GM10266 (cell line): ENCODE measurements at regions not wholly inside any gene's neighbourhood (a gene's known extent, or its start where the extent isn't known, plus 50 kb on each side); places are given as distances from the start of the nearest gene placed in this dataset.

Experiments
- DNase-seq: peaks from one replicate; pipeline ENCODE4 v3.0.0; 2012; ENCODE audit errors: extremely low spot score
- TF ChIP-seq, protein P1 (sequence below): IDR thresholded peaks from 2 replicates; pipeline ENCODE4 v1.5.1; 2012; ENCODE audit warnings: mild to moderate bottlenecking, low read depth; ENCODE audit not compliant: control insufficient read depth, insufficient read depth; ENCODE audit errors: missing control alignments

DNA sequence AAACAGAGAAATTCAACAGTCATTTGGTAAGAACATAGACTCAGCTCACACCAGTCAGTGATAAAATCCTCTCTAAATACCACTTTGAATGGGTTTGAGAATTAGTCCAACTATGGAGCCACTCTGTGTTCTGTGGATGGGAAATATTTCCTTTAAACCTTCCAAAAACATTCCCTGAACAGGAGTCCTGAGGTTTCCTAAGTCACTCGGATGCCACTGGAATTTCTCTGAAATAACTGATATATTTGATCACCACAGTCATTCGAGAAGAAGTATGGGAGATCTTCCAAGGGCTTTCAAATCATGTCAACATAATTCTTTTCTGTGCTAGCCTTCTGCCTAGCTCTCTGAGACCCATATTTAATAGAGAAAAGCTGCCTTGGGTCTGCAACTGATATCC is 958.6 kb downstream of the STIM2 start:
- TF ChIP-seq, protein P1, sequence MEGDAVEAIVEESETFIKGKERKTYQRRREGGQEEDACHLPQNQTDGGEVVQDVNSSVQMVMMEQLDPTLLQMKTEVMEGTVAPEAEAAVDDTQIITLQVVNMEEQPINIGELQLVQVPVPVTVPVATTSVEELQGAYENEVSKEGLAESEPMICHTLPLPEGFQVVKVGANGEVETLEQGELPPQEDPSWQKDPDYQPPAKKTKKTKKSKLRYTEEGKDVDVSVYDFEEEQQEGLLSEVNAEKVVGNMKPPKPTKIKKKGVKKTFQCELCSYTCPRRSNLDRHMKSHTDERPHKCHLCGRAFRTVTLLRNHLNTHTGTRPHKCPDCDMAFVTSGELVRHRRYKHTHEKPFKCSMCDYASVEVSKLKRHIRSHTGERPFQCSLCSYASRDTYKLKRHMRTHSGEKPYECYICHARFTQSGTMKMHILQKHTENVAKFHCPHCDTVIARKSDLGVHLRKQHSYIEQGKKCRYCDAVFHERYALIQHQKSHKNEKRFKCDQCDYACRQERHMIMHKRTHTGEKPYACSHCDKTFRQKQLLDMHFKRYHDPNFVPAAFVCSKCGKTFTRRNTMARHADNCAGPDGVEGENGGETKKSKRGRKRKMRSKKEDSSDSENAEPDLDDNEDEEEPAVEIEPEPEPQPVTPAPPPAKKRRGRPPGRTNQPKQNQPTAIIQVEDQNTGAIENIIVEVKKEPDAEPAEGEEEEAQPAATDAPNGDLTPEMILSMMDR = no peak
- no peak for DNase-seq

DNA sequence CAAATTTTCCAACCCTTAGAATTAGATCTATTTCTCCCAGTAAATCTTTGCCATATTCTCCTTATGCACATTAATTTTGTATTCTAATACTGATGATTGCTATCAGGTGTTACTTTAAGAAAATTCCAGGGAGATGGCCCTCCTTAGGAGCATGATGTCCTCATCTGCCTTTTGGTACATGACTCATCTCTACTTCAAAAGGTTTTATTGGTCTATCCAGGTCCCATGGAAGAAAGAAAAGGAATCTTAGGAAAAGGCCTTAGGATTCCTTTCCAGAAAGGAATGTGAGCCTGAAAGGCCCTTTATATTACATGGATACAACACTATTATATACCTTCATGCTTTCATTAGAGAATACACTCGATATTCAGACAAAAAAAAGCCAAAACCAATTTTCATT is 968.2 kb downstream of the STIM2 start:
- DNase-seq = no peak
- TF ChIP-seq, protein P1 = no peak

DNA sequence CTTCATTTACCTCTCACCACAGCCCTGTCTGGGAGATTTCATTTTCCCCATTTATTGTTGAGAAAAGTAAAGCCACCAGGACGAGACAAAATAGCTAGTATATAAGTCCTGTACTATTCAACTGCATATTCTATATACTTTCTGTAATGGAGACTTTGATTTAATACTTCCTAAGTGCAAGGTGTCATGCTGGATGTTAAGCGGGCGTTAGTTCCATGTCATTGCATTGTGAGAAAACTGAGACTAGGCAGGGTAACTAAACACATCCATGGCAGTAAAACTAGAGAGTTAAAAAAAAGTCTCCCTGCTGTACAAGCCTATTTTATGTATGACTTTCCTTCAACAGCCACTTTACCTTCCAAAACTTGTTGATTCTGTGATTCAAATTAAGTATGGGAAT is 969.6 kb downstream of the STIM2 start:
- no peak for DNase-seq
- TF ChIP-seq, protein P1 = no peak

DNA sequence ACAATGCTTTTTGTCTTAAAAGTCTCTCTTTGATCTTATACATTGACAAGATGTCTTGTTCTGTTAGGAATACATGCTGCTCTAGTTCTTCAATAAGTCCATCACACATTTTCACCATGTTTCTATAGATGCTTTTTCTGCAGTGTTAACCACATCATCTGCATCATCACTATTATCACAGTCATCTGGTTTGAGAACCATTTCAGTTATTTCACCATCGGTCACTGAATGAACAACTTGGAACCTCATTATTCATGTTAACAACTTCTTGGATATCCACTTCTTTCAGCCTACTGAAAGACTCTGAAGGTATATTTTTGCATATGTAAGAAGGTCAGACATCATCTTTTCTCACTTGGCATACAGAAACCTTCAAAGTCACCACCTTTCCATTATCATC is 975.2 kb downstream of the STIM2 start:
- TF ChIP-seq, protein P1 = no peak

DNA sequence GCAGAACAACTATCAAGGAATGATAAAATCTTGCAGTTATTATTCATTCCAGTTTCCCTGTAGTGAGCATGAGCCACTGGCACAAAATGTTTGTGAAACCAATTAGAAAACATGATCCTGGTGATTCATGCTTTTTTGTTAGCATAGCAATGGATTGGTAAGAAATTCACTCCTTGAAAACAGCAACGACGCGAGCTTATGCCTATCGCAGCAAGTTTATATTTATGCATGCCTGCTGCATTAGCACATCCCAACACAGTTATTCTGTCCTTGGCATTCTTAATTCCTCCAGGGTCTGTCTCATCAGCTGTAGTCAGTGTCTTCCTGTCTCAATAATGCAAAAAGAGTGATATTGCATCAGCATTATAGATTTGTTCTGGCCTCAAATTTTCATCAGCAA is 975.9 kb downstream of the STIM2 start:
- no peak for DNase-seq
- TF ChIP-seq, protein P1 = no peak

More for the DNA sequence above, 975.2 kb downstream of the STIM2 start:
- no peak for DNase-seq

DNA sequence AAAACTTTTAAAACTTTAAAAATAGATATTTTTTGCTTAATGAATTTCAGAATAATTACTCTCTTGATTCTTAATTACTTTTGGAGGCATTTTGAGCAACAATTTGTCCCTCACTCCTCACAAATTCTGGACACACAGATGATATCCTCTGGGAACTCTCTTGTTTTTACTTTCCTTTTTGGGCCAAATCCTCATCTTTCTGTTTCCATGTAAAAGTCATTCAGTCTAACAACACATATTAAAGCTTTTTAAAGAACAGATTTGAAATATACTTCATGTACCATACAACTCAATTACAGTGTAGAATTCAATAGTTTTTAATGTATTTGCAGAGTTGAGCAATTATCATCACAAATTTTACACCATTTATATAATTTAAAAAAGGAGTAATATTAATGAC is 983.1 kb downstream of the STIM2 start:
- TF ChIP-seq, protein P1 = no peak

DNA sequence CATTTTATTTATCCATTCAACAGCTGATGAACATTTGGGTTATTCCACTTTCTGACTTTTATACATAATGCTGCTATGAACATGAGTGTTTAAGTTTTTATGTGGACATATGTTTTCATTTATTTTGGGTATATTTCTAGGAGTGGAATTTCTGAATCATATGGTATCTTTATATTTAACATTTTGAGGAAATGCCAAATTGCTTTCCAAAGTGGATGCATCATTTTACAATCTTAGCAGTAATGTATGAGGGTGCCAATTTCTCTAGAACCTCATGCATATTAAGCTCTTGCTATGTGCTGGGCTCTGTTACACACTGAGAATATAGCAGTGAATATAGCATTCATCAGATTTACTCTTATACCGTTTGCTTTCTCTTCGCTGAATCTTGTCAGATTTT is 983.7 kb downstream of the STIM2 start:
- no peak for DNase-seq
- TF ChIP-seq, protein P1 = no peak

More for the DNA sequence above, 983.1 kb downstream of the STIM2 start:
- no peak for DNase-seq
